ENCODE measurements at regions not wholly inside any gene's neighbourhood (a gene's known extent, or its start where the extent isn't known, plus 50 kb on each side); places are given as distances from the start of the nearest gene placed in this dataset.

- TF ChIP-seq CTCF (IDR thresholded peaks at IDR 0.05; ENCODE audit: poor library complexity, severe bottlenecking) (no peak), REST (IDR thresholded peaks at IDR 0.05; ENCODE audit: borderline replicate concordance) (no peak), EP300 (conservative IDR thresholded peaks at IDR 0.05; ENCODE audit: poor library complexity, severe bottlenecking) (no peak), TAF1 (IDR thresholded peaks at IDR 0.05; ENCODE audit: low read depth) (no peak)
These were observed 321.2 kb upstream of the MAP3K7 start for GRCh38 chr6:90907931-90908655.
